VCaP (cell line): ENCODE measurements at regions not wholly inside any gene's neighbourhood (a gene's known extent, or its start where the extent isn't known, plus 50 kb on each side); places are given as distances from the start of the nearest gene placed in this dataset.

Source experiments
- H3K27ac ChIP-seq: fragments of 450-650 bp; 2 replicates; pipeline ENCODE4 v1.5.1; 2017
- TF ChIP-seq, protein P1 (sequence below): fragments of 450-650 bp; conservative IDR thresholded peaks from 2 replicates; pipeline ENCODE4 v1.5.1; 2017; ENCODE audit warnings: mild to moderate bottlenecking, moderate library complexity

- TF ChIP-seq, protein P1, sequence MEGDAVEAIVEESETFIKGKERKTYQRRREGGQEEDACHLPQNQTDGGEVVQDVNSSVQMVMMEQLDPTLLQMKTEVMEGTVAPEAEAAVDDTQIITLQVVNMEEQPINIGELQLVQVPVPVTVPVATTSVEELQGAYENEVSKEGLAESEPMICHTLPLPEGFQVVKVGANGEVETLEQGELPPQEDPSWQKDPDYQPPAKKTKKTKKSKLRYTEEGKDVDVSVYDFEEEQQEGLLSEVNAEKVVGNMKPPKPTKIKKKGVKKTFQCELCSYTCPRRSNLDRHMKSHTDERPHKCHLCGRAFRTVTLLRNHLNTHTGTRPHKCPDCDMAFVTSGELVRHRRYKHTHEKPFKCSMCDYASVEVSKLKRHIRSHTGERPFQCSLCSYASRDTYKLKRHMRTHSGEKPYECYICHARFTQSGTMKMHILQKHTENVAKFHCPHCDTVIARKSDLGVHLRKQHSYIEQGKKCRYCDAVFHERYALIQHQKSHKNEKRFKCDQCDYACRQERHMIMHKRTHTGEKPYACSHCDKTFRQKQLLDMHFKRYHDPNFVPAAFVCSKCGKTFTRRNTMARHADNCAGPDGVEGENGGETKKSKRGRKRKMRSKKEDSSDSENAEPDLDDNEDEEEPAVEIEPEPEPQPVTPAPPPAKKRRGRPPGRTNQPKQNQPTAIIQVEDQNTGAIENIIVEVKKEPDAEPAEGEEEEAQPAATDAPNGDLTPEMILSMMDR = no peak
- no peak overlapping the region for H3K27ac ChIP-seq
These were observed 162.0 kb downstream of the PDGFRA start for GRCh38 chr4:54391104-54391503.

GRCh38 chr4:54392479-54392878, 163.4 kb downstream of the PDGFRA start:
- no peak overlapping the region for H3K27ac ChIP-seq
- TF ChIP-seq, protein P1 = no peak

DNA sequence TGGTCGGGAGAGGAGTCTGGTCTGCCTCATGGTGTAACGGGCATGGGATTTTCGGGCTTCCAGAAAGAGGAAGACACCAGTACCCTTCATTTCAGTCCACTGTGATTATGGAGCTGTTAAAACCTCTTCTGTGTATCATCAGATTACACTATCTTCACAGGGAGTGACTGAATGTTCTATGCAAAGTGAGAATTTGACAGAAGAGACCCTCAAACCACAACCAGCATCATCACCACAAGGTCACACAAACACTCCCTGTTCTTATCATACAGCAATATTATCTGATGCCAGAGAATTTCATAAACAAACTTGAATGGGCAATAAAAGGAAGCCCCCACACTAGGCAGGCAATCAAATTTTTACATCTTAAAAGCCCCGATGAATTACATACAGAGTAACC, 164.2 kb downstream of the PDGFRA start:
- H3K27ac ChIP-seq = no peak overlapping the region
- TF ChIP-seq, protein P1 = no peak

GRCh38 chr4:54395013-54395527, 166.0 kb downstream of the PDGFRA start:
- H3K27ac ChIP-seq = no peak overlapping the region
- TF ChIP-seq, protein P1 = no peak

DNA sequence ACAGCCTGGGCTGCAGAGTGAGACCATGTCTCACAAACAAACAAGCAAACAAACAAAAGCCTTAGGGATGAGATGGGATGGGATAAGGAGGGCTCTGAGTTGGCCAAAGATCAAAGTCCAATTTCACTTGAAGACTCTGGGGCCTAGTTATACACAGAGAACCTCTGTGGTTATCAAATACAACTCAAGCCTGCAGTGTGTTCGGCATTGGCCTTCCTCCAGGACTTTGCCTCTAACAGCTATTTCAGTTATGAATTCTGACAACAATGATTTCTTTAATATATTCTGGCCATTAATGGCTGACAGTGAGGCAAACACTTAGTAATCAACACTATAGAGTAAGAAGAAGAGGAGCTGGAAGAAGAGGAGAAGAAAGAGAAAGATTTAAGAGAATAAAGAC, 171.1 kb downstream of the PDGFRA start:
- TF ChIP-seq, protein P1 = no peak
- no peak overlapping the region for H3K27ac ChIP-seq

- H3K27ac ChIP-seq = no peak overlapping the region
- TF ChIP-seq, protein P1 = no peak
These were observed 171.7 kb downstream of the PDGFRA start for GRCh38 chr4:54400802-54401201.

GRCh38 chr4:54402880-54403480, 173.9 kb downstream of the PDGFRA start:
- H3K27ac ChIP-seq = no peak overlapping the region
- TF ChIP-seq, protein P1 = no peak
